Glutamatergic neuron (in vitro differentiated cells): ENCODE measurements at regions not wholly inside any gene's neighbourhood (a gene's known extent, or its start where the extent isn't known, plus 50 kb on each side); places are given as distances from the start of the nearest gene placed in this dataset.

Experiments used
- DNase-seq: peaks from one replicate; pipeline ENCODE4 v3.0.0; 2022
- H3K27ac Mint-ChIP-seq: one replicate; pipeline ENCODE4 v1.8.0; 2020; ENCODE audit warnings: mild to moderate bottlenecking, mixed read lengths, inconsistent platforms; ENCODE audit not compliant: unreplicated experiment
- H3K27me3 Mint-ChIP-seq: one replicate; pipeline ENCODE4 v1.8.0; 2020; ENCODE audit warnings: mild to moderate bottlenecking, moderate library complexity, mixed read lengths, inconsistent platforms; ENCODE audit not compliant: unreplicated experiment
- H3K36me3 Mint-ChIP-seq: one replicate; pipeline ENCODE4 v1.8.0; 2020; ENCODE audit warnings: mild to moderate bottlenecking, mixed read lengths, inconsistent platforms; ENCODE audit not compliant: unreplicated experiment
- H3K4me1 Mint-ChIP-seq: one replicate; pipeline ENCODE4 v1.8.0; 2020; ENCODE audit warnings: mild to moderate bottlenecking, low read depth, mixed read lengths, inconsistent platforms; ENCODE audit not compliant: unreplicated experiment
- H3K4me3 Mint-ChIP-seq: one replicate; pipeline ENCODE4 v1.8.0; 2020; ENCODE audit warnings: mild to moderate bottlenecking, mixed read lengths, inconsistent platforms; ENCODE audit not compliant: unreplicated experiment
- H3K9me3 Mint-ChIP-seq: one replicate; pipeline ENCODE4 v1.8.0; 2020; ENCODE audit warnings: mild to moderate bottlenecking, moderate library complexity, mixed read lengths, inconsistent platforms; ENCODE audit not compliant: unreplicated experiment
- CTCF ChIP-seq: fragments of 200-600 bp; sonication (generic); IDR thresholded peaks from one replicate; pipeline ENCODE4 v1.5.0; 2021; ENCODE audit not compliant: partially characterized antibody, unreplicated experiment

GRCh38 chr20:50304923-50305635, 114.4 kb downstream of the CEBPB start:
- Mint-ChIP-seq H3K9me3 (peaks cover 4% of the 10 kb centered on the region), H3K4me3 (no peak overlapping the region), H3K4me1 (peaks cover 7% of the 10 kb centered on the region), H3K27ac (no peak overlapping the region), H3K36me3 (no peaks in the 10 kb centered on the region), H3K27me3 (peaks cover 8% of the 10 kb centered on the region)
- no peak for DNase-seq
- no peak for TF ChIP-seq CTCF

- peaks cover 5% of the 10 kb centered on the region for H3K27me3 Mint-ChIP-seq
- H3K4me1 Mint-ChIP-seq: peaks cover 7% of the 10 kb centered on the region
- no peaks in the 10 kb centered on the region for H3K36me3 Mint-ChIP-seq
- no peak for DNase-seq
- no peak for TF ChIP-seq CTCF
- peaks cover 4% of the 10 kb centered on the region for H3K9me3 Mint-ChIP-seq
- H3K27ac Mint-ChIP-seq: peak overlapping the region; percentile 45
- peak overlapping the region; percentile 20 for H3K4me3 Mint-ChIP-seq
Observed at GRCh38 chr20:50305636-50306477, 115.2 kb downstream of the CEBPB start.

- peaks cover 5% of the 10 kb centered on the region for H3K27me3 Mint-ChIP-seq
- peaks cover 7% of the 10 kb centered on the region for H3K4me1 Mint-ChIP-seq
Observed at GRCh38 chr20:50306478-50307423, 116.1 kb downstream of the CEBPB start.

GRCh38 chr20:50308166-50308512, 117.5 kb downstream of the CEBPB start:
- TF ChIP-seq CTCF: no peak
- DNase-seq: no peak
- Mint-ChIP-seq H3K27ac (no peak overlapping the region), H3K4me3 (no peak overlapping the region), H3K9me3 (peaks cover 4% of the 10 kb centered on the region), H3K36me3 (no peaks in the 10 kb centered on the region), H3K27me3 (peaks cover 3% of the 10 kb centered on the region), H3K4me1 (peaks cover 7% of the 10 kb centered on the region)

More at GRCh38 chr20:50306478-50307423, 116.1 kb downstream of the CEBPB start:
- peak overlapping the region; percentile 45 for H3K27ac Mint-ChIP-seq
- no peak for DNase-seq
- peaks cover 4% of the 10 kb centered on the region for H3K9me3 Mint-ChIP-seq
- H3K36me3 Mint-ChIP-seq: no peaks in the 10 kb centered on the region
- TF ChIP-seq CTCF: no peak
- no peak overlapping the region for H3K4me3 Mint-ChIP-seq
